D721Med (cell line): ENCODE measurements at regions not wholly inside any gene's neighbourhood (a gene's known extent, or its start where the extent isn't known, plus 50 kb on each side); places are given as distances from the start of the nearest gene placed in this dataset.

Experiments used
- DNase-seq: peaks from one replicate; pipeline ENCODE4 v3.0.0; 2011; ENCODE audit warnings: low spot score; ENCODE audit not compliant: insufficient read length
- FAIRE-seq: peaks from 2 replicates; lab custom pipeline; 2011; peaks lifted over from hg19 to GRCh38; lab: Jason Lieb, UNC
- TF ChIP-seq, protein P1 (sequence below): IDR thresholded peaks from 2 replicates; pipeline ENCODE4 v1.5.1; 2012; ENCODE audit warnings: mild to moderate bottlenecking, control low read depth; ENCODE audit not compliant: insufficient read depth; ENCODE audit errors: missing control alignments

DNA sequence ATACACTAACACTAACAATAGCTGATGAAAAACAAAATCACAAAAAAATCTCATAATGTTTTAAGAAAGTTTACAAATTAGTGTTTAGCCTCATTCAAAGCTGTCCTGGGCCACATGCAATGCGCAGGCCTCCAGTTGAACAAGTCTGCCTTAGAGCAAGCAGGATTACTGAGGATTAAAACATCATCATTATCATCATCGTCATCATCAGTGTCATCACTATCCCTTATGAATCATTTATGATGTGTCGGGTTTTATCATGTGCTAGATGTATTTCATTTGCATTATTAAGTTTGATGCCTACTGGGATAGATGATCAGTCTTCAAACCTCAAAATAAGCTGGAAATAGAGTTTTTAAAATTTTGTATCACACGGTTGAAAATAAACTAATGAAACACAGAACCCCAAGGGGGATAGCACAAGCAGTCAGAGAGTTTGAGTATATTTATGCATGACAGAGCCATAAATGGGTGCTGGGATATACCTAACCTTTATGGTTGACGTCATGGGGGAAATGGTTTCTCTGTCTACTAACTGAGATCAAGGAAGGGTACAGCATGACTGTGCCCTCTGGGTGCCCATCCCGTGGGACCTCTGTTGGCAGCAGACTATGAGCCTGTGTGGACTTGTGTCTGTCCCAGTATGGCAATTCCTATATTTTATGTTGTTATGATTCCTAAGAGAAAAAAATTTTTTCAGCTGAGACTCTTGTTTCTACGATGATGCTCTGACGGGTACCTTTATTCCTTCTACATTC is 150.3 kb upstream of the ADRA1B start:
- TF ChIP-seq, protein P1, sequence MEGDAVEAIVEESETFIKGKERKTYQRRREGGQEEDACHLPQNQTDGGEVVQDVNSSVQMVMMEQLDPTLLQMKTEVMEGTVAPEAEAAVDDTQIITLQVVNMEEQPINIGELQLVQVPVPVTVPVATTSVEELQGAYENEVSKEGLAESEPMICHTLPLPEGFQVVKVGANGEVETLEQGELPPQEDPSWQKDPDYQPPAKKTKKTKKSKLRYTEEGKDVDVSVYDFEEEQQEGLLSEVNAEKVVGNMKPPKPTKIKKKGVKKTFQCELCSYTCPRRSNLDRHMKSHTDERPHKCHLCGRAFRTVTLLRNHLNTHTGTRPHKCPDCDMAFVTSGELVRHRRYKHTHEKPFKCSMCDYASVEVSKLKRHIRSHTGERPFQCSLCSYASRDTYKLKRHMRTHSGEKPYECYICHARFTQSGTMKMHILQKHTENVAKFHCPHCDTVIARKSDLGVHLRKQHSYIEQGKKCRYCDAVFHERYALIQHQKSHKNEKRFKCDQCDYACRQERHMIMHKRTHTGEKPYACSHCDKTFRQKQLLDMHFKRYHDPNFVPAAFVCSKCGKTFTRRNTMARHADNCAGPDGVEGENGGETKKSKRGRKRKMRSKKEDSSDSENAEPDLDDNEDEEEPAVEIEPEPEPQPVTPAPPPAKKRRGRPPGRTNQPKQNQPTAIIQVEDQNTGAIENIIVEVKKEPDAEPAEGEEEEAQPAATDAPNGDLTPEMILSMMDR, result no peak
- FAIRE-seq (no peak), DNase-seq (no peak)

DNA sequence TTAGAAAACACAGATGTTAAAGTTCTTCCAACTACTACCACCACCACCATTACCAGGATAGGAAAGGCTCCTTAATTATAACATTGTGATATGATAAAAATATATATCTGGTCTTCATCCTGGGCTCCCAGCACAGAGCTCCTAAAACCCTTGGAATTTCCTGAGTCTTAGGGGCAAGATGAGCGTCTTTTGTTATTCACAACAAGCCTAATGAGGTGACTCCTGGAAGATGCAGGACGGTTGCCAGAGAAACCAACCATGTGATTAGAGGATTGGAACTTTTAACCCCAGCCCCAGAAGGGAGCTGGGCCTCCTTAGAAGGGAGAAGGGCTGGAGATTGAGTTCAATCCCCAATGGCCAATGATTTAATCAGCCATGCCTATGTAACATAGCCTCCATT is 148.0 kb upstream of the ADRA1B start:
- TF ChIP-seq, protein P1, result no peak

DNA sequence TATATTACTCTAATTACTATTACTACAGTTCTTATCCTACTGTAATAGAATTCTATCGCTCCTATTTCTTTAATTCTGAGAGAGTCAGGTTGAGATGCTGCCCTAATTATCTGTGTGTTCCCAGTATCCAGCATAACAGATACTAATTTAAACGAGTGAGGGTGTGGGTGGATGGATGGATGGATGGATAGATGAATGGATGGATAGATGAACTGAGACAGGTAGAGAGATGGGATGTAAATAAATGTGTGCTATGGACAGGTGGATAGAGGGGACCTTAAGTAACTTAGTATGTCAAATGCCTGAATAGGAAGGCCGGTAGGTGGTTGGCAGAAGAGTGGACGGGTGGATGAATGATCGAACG is 143.6 kb upstream of the ADRA1B start:
- no peak for FAIRE-seq
- TF ChIP-seq, protein P1, result no peak
- DNase-seq, result no peak

More for the DNA sequence above, 148.0 kb upstream of the ADRA1B start:
- DNase-seq (no peak), FAIRE-seq (no peak)

DNA sequence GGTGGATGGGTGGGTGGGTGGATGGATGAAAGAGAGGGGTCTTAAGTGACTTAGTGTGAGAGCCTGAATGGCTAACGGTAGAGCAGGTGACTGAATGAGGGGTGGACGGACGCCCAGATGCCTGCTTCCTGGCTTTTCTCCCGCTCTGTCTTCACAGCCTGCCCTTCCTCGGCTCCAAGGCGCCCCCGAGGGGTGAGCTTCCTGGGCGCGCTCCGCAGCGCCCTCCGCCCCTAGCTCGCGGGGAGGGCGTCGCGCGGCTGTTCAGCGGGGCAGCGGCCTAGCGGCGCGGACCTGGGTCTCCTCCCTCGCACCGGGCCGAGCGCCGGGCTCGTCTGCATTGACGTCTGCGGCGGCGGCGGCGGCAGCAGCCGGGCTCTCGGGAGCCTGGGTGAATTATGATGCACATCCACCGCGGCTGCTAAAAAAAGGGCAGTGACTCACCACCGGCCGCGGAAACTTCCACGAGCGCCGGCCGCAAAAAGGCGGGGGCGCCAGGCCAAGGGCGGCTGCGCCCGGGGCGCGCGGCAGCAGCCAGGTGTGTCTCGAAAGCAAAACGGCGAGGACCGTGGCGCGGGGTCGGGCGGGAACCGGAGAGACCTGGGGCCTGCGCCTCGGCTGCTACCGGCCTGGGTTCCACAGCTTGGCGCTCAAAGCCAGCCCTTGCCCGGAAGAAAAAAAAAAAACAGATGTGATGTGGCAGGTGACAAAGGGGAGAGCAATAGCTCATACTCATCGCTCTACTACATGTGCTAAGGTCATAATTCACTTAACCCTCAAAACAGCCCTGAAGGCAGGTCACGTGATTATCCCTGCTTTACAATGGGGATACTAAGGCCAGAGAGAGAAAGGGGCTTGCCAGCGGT is 143.0 kb upstream of the ADRA1B start:
- TF ChIP-seq, protein P1, result peak; percentile 49
- peak; percentile 35 for DNase-seq
- no peak for FAIRE-seq

DNA sequence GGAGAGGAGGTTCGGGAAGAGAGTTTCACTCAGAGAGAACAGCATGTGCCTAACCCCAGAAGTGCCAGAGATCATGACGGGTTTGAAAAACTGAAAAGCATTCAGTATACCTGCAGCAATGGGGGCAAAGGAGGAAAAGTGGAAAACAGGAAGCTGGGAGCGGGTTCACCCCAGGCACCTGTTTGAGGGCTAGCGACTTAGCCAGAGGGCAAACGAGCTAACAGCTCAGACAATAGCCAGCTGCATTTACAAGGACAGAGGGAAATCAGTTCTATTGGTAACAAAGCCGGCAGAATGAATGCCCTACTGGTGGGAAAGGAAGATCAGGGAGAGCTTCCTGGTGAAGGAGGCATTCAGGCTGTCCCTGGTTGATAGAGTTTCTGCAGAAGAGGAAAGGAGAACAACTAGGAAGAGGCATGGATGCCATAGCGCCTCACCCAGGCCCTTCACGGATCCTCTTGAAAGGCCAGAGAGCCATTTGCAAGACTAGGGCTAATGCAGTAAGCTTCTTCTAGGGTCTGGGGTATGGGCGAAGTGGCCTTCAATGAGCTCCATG is 141.7 kb upstream of the ADRA1B start:
- FAIRE-seq, result no peak
- DNase-seq, result no peak
- TF ChIP-seq, protein P1, result no peak

DNA sequence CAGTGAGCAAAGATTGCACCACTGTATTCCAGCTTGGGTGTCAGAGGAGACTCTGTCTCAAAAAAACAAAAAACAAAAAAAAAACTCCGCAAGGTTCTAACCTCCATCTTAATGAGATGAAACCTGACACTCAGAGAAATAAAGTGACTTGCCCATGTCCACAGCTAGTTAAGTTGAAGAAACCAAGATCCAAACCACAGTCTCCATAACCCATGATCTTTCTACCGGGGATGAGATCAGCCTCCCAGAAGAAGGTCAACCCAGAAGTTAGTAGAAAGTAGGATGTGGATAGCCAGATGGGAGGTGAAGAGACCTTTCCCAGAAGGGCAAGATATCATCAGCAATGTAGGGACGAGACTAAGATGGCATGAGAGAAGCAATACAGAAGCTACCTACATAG is 140.4 kb upstream of the ADRA1B start:
- TF ChIP-seq, protein P1, result no peak
- DNase-seq (no peak), FAIRE-seq (no peak)
